K562 (cell line): ENCODE measurements at regions not wholly inside any gene's neighbourhood (a gene's known extent, or its start where the extent isn't known, plus 50 kb on each side); places are given as distances from the start of the nearest gene placed in this dataset.

Experiments
- ATAC-seq: fragments of 200-7000 bp; cut with Tn5 transposase; 3 replicates; pipeline ENCODE4 v1.9.1; 2020; ENCODE audit warnings: moderate library complexity
- BruUV-seq: library from RNA; stranded (reverse); fragments of 400-500 nt; replicated peaks from 2 replicates; lab custom pipeline; 2021; lab: Mats Ljungman, UMichigan
- CTCF ChIA-PET: fragments of 300-600 bp; formaldehyde crosslinking; extraction: SDS; loops from one replicate; lab custom pipeline; 2021; ENCODE audit warnings: low intra/inter-chr PET ratio; lab: Yijun Ruan, JAX
- POLR2A ChIA-PET: fragments of 300-600, 350-650 bp; sonication (Branson Sonifier 250); formaldehyde crosslinking; extraction: SDS; loops from one replicate; lab custom pipeline; 2021; ENCODE audit warnings: antibody characterized with exemption, inconsistent platforms; lab: Yijun Ruan, JAX
- DNase-seq, 4 experiments: peaks; one replicate each; pipeline versions ENCODE4 v3.0.0 to v3.0.0-alpha.2; 2011 to 2018; ENCODE audit warnings: low spot score in 3 of 4, mixed read lengths in 3 of 4; ENCODE audit errors: extremely low read depth in 1 of 4
- FAIRE-seq: peaks from 2 replicates; lab custom pipeline; 2011; peaks lifted over from hg19 to GRCh38; lab: Jason Lieb, UNC
- H2AFZ ChIP-seq: 2 replicates; pipeline ENCODE4 v1.6.0; 2011; ENCODE audit warnings: low read depth, low read length, control low read depth, inconsistent platforms
- H3K27ac ChIP-seq: fragments of 200-600 bp; 3 replicates; pipeline ENCODE4 v1.8.0; 2011; ENCODE audit warnings: low read depth, mild to moderate bottlenecking, control low read depth, inconsistent platforms, low read length, moderate library complexity, mixed read lengths; ENCODE audit errors: extremely low read depth
- H3K27me3 ChIP-seq, 2 experiments: fragments of 300-600 bp in 1 of 2; 2 replicates in 1 of 2; 3 replicates in 1 of 2; pipeline versions ENCODE4 v1.6.0 to v1.8.0; 2011; ENCODE audit warnings: inconsistent platforms in 2 of 2, low read length in 2 of 2, mild to moderate bottlenecking in 1 of 2, mixed read lengths in 1 of 2, moderate library complexity in 1 of 2; ENCODE audit not compliant: control insufficient read depth in 2 of 2, insufficient read depth in 2 of 2
- H3K36me3 ChIP-seq: fragments of 300-600 bp; 3 replicates; pipeline ENCODE4 v1.8.0; 2011; ENCODE audit warnings: mild to moderate bottlenecking, low read length, inconsistent platforms; ENCODE audit not compliant: control insufficient read depth, insufficient read depth
- H3K4me1 ChIP-seq, 2 experiments: fragments of 200-600 bp in 1 of 2; replicated peaks in 1 of 2; 2 replicates in 1 of 2; 3 replicates in 1 of 2; pipeline versions ENCODE4 v1.5.1 to v1.8.0; 2011; ENCODE audit warnings: inconsistent platforms in 2 of 2, low read length in 2 of 2, mild to moderate bottlenecking in 1 of 2, mixed read lengths in 1 of 2, moderate library complexity in 1 of 2; ENCODE audit not compliant: control insufficient read depth in 2 of 2, insufficient read depth in 2 of 2
- H3K4me2 ChIP-seq: 2 replicates; pipeline ENCODE4 v1.6.1; 2011; ENCODE audit warnings: low read length, control low read depth, inconsistent platforms, mixed read lengths; ENCODE audit not compliant: insufficient read depth
- H3K4me3 ChIP-seq: fragments of 200-600 bp; sonication (generic), shearing (Covaris generic); 2 replicates; pipeline ENCODE4 v1.5.1; 2016; ENCODE audit warnings: control low read depth, inconsistent platforms
- H3K79me2 ChIP-seq: fragments of 200-600 bp; 3 replicates; pipeline ENCODE4 v1.8.0; 2011; ENCODE audit warnings: low read length, inconsistent platforms; ENCODE audit not compliant: control insufficient read depth, insufficient read depth
- H3K9ac ChIP-seq, 2 experiments: 2 replicates each; pipeline versions ENCODE4 v1.6.0 to v1.6.1; 2011; ENCODE audit warnings: low read depth in 2 of 2, low read length in 2 of 2, control low read depth in 1 of 2, inconsistent platforms in 1 of 2, mild to moderate bottlenecking in 1 of 2, mixed read lengths in 1 of 2; ENCODE audit not compliant: insufficient read depth in 1 of 2
- H3K9me1 ChIP-seq: one replicate; pipeline ENCODE4 v1.6.0; 2011; ENCODE audit warnings: inconsistent platforms, mild to moderate bottlenecking, low read length, moderate library complexity; ENCODE audit not compliant: control insufficient read depth, insufficient read depth
- H3K9me3 ChIP-seq: replicated peaks from 2 replicates; pipeline ENCODE4 v1.5.1; 2011; ENCODE audit warnings: low read depth, low read length, inconsistent platforms; ENCODE audit not compliant: control insufficient read depth, insufficient read depth
- H4K20me1 ChIP-seq: replicated peaks from 2 replicates; pipeline ENCODE4 v1.6.1; 2011; ENCODE audit warnings: low read length, inconsistent platforms, mixed read lengths; ENCODE audit not compliant: control insufficient read depth, insufficient read depth
- ATF7 ChIP-seq: fragments of 450-650 bp; IDR thresholded peaks from 2 replicates; pipeline ENCODE4 v1.7.1; 2014; ENCODE audit warnings: mild to moderate bottlenecking, moderate library complexity
- CBX3 ChIP-seq, 2 experiments: IDR thresholded peaks; 1 replicate in 1 of 2; 2 replicates in 1 of 2; pipeline ENCODE4 v1.6.1; 2012; ENCODE audit warnings: inconsistent platforms in 2 of 2, low read length in 2 of 2, borderline replicate concordance in 1 of 2, control low read depth in 1 of 2
- DPF2 ChIP-seq: fragments of 450-650 bp; IDR thresholded peaks from 2 replicates; pipeline ENCODE4 v1.6.1; 2016
- EP300 ChIP-seq: IDR thresholded peaks from 2 replicates; pipeline ENCODE4 v1.6.1; 2012; ENCODE audit warnings: low read length, improper control_type of control experiment
- JUN ChIP-seq, 2 experiments: sonication (generic) in 1 of 2; formaldehyde crosslinking in 1 of 2; IDR thresholded peaks; 2 replicates each; pipeline versions ENCODE4 v1.6.1 to v1.8.0; 2012 to 2022; ENCODE audit warnings: borderline replicate concordance in 2 of 2, mild to moderate bottlenecking in 2 of 2, improper control_type of control experiment in 1 of 2, low read depth in 1 of 2, low read length in 1 of 2, missing genetic modification reagents in 1 of 2
- RREB1 ChIP-seq: fragments of 250-450 bp; sonication (Bioruptor Pico); IDR thresholded peaks from 2 replicates; pipeline ENCODE4 v1.4.0; 2020
- SMAD2 ChIP-seq: fragments of 150-350 bp; IDR thresholded peaks from 2 replicates; pipeline ENCODE4 v1.6.1; 2014; ENCODE audit warnings: low read depth, mild to moderate bottlenecking, low read length
- TCF7 ChIP-seq: sonication (generic); IDR thresholded peaks from 2 replicates; pipeline ENCODE4 v1.6.1; 2016; ENCODE audit warnings: antibody characterized with exemption, borderline replicate concordance
- ZNF133 ChIP-seq: fragments of 250-450 bp; sonication (Bioruptor Pico); IDR thresholded peaks from 2 replicates; pipeline ENCODE4 v1.4.0; 2020; ENCODE audit warnings: mild to moderate bottlenecking
- ZNF217 ChIP-seq: sonication (generic); formaldehyde crosslinking; IDR thresholded peaks from 2 replicates; pipeline ENCODE4 v1.8.0; 2022; ENCODE audit warnings: mild to moderate bottlenecking, missing genetic modification reagents
- ZNF354B ChIP-seq: fragments of 250-450 bp; sonication (Bioruptor Pico); IDR thresholded peaks from 2 replicates; pipeline ENCODE4 v1.4.0; 2020
- ZNF589 ChIP-seq: fragments of 200-800 bp; sonication (Bioruptor generic); IDR thresholded peaks from 2 replicates; pipeline ENCODE4 v1.6.1; 2016; ENCODE audit warnings: low read depth, missing genetic modification characterization, missing compliant biosample characterization
- ZNF592 ChIP-seq: fragments of 450-650 bp; IDR thresholded peaks from 2 replicates; pipeline ENCODE4 v1.6.1; 2017; ENCODE audit warnings: antibody characterized with exemption, mild to moderate bottlenecking
- WGBS: fragments of 100-300 bp; shearing (Covaris generic); methylation state at CpG from one replicate; pipeline ENCODE4 v1.1.6; 2016; ENCODE audit warnings: low coverage, mixed read lengths; ENCODE audit not compliant: insufficient coverage; ENCODE audit errors: missing lambda C conversion rate; 5-methylcytosine and 5-hydroxymethylcytosine counted together
- in situ Hi-C: fragments of 300-500 bp; cut with MboI; formaldehyde crosslinking; loops from 4 replicates; pipeline ENCODE4 v1.15.0; 2018; ENCODE audit warnings: inconsistent platforms, mixed read lengths
- intact Hi-C: fragments of 100-400 bp; cut with micrococcal nuclease; formaldehyde crosslinking; loops from 2 replicates; pipeline ENCODE4 v1.14.2; 2022

- no peaks in the 10 kb centered on the region for H4K20me1 ChIP-seq
- peak overlapping the region; percentile 11; the same call in 1 of the 2 replicates for H3K4me2 ChIP-seq
- H3K27ac ChIP-seq: peak overlapping the region; percentile 58; the same call in 2 of the 3 replicates
- intact Hi-C loops (no loop called here), in situ Hi-C loops (no loop called here)
- POLR2A ChIA-PET: no interaction called here
- no peaks in the 10 kb centered on the region for H3K27me3 ChIP-seq
- peaks cover 0 to 8% of the 10 kb centered on the region in 2 experiments; a peak in 2 of 5 replicates for H3K4me1 ChIP-seq
- peaks cover 6% of the 10 kb centered on the region; the same call in 1 of the 2 replicates for H3K9me3 ChIP-seq
- FAIRE-seq: peak; percentile 26
- H3K79me2 ChIP-seq: no peaks in the 10 kb centered on the region
- H3K4me3 ChIP-seq: no peak overlapping the region
- peak in 2 of 4 experiments; percentile 19 to 32 for DNase-seq
- peak overlapping the region; percentile 88 for H2AFZ ChIP-seq
- BruUV-seq: no TSS peak
- H3K9ac ChIP-seq: peak overlapping the region in 1 of 2 experiments; percentile 7; a peak in 1 of 4 replicates
- CTCF ChIA-PET: no interaction called here
- no peaks in the 10 kb centered on the region for H3K36me3 ChIP-seq
- peak; percentile 88 for ATAC-seq
- 52% methylated on average over 3 of the region's 3 CpGs for WGBS
- H3K9me1 ChIP-seq: no peaks in the 10 kb centered on the region
- TF ChIP-seq CBX3 (IDR thresholded peaks at IDR 0.05; ENCODE audit: borderline replicate concordance in 1 of 2, low read length in 2 of 2) (0 out of 3 replicates have a peak, but pooled peaks of 1 of the 2 experiments have one; percentile 21), ZNF354B (CRISPR knock-in tag) (no peak), ZNF133 (CRISPR knock-in tag) (no peak), ZNF592 (peak; percentile 70), ZNF217 (no peak), RREB1 (no peak), TCF7 (no peak), SMAD2 (no peak), DPF2 (peak; percentile 57), ATF7 (peak; percentile 90), ZNF589 (CRISPR knock-in tag) (peak; percentile 75), JUN (IDR thresholded peaks at IDR 0.05; ENCODE audit: borderline replicate concordance, low read depth, low read length) (no peak), JUN (CRISPR knock-in tag; IDR thresholded peaks at IDR 0.05; ENCODE audit: borderline replicate concordance) (no peak), EP300 (no peak)
These were observed 196.1 kb upstream of the ZEB2 start for GRCh38 chr2:144715992-144716391.
